ENCODE measurements at regions not wholly inside any gene's neighbourhood (a gene's known extent, or its start where the extent isn't known, plus 50 kb on each side); places are given as distances from the start of the nearest gene placed in this dataset.

DNA sequence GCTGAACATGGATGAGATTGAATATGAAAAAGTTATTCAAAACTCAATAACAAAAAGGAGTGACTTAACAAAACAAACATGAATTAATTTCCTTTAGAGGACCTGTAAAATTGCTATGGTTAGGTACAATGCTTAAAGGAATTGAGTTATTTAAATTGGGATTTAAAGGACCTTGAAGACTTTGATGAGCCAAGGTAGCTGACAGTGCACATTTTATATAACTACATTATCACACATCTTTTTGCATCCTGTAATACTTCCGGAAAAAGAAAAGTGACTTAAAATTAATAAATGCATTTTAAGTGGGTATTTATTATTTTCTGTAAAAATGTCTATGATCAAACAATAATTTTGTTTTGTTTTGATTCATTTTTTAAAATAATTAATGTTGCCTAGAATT, 964.8 kb upstream of the SLIT2 start:
- TF ChIP-seq, protein P1, sequence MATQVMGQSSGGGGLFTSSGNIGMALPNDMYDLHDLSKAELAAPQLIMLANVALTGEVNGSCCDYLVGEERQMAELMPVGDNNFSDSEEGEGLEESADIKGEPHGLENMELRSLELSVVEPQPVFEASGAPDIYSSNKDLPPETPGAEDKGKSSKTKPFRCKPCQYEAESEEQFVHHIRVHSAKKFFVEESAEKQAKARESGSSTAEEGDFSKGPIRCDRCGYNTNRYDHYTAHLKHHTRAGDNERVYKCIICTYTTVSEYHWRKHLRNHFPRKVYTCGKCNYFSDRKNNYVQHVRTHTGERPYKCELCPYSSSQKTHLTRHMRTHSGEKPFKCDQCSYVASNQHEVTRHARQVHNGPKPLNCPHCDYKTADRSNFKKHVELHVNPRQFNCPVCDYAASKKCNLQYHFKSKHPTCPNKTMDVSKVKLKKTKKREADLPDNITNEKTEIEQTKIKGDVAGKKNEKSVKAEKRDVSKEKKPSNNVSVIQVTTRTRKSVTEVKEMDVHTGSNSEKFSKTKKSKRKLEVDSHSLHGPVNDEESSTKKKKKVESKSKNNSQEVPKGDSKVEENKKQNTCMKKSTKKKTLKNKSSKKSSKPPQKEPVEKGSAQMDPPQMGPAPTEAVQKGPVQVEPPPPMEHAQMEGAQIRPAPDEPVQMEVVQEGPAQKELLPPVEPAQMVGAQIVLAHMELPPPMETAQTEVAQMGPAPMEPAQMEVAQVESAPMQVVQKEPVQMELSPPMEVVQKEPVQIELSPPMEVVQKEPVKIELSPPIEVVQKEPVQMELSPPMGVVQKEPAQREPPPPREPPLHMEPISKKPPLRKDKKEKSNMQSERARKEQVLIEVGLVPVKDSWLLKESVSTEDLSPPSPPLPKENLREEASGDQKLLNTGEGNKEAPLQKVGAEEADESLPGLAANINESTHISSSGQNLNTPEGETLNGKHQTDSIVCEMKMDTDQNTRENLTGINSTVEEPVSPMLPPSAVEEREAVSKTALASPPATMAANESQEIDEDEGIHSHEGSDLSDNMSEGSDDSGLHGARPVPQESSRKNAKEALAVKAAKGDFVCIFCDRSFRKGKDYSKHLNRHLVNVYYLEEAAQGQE (IDR thresholded peaks at IDR 0.05; ENCODE audit: insufficient read depth in 1 of 2, low read depth in 2 of 2, low read length in 2 of 2), result no peak
- TF ChIP-seq SIN3A (IDR thresholded peaks at IDR 0.05; ENCODE audit: borderline replicate concordance, insufficient read depth, low read length), result no peak

Measured in PFSK-1 (cell line).